ENCODE measurements at regions not wholly inside any gene's neighbourhood (a gene's known extent, or its start where the extent isn't known, plus 50 kb on each side); places are given as distances from the start of the nearest gene placed in this dataset.

DNA sequence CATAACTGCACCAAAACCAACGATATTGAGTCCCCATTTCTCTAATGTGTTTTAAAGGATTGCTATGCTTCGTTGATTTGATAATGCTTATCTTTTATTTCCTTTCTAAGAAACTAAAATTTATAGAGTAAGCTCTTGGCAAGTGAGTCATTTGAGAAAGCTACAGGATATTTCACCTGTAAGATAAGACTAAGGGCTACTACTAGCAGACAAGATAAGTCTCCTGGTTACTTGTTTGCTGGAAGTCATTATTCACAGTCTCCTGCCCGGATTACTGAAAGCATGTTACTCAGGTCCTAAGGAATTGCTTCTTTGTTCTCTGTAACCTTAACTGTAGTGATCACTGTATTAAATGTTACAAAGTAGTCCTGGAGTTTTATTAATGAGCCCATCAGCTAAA, 315.9 kb upstream of the RASA1 start:
- peaks cover 10% of the 10 kb centered on the region for H3K27me3 Mint-ChIP-seq
- H3K4me3 Mint-ChIP-seq = no peak overlapping the region
- no peaks in the 10 kb centered on the region for H3K4me1 Mint-ChIP-seq (ENCODE audit: low read depth)
- CTCF ChIA-PET = no interaction called here
- ATAC-seq (no peak), DNase-seq (no peak)
- no peak overlapping the region for H3K27ac Mint-ChIP-seq
- no peaks in the 10 kb centered on the region for H3K36me3 Mint-ChIP-seq (ENCODE audit: low read depth)
- TF ChIP-seq, protein P1, sequence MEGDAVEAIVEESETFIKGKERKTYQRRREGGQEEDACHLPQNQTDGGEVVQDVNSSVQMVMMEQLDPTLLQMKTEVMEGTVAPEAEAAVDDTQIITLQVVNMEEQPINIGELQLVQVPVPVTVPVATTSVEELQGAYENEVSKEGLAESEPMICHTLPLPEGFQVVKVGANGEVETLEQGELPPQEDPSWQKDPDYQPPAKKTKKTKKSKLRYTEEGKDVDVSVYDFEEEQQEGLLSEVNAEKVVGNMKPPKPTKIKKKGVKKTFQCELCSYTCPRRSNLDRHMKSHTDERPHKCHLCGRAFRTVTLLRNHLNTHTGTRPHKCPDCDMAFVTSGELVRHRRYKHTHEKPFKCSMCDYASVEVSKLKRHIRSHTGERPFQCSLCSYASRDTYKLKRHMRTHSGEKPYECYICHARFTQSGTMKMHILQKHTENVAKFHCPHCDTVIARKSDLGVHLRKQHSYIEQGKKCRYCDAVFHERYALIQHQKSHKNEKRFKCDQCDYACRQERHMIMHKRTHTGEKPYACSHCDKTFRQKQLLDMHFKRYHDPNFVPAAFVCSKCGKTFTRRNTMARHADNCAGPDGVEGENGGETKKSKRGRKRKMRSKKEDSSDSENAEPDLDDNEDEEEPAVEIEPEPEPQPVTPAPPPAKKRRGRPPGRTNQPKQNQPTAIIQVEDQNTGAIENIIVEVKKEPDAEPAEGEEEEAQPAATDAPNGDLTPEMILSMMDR (IDR thresholded peaks at IDR 0.05) = no peak
- intact Hi-C loops (cut with micrococcal nuclease) = no loop called here
- H3K9me3 Mint-ChIP-seq = no peaks in the 10 kb centered on the region
- POLR2A ChIA-PET = no interaction called here

DNA sequence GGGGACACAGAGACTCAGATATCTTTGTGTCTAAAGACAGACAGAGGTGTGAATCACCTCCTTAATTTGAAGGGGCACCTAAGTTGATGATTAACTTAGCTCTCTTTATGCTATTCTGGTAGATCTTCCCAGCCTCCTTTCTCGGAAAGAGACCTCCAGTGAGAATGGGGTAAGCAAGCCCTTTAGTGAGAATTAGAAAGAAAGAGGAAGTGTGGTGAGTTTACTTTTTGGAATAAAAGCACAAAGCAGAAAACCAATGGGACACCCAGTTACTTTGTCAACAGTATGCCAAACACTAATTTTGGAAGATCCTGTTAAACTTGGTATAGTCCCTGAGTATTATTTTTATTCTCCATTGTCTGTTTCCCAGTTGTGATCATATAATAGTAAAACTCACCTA, 302.8 kb upstream of the RASA1 start:
- H3K4me3 Mint-ChIP-seq = no peak overlapping the region
- POLR2A ChIA-PET = no interaction called here
- H3K27ac Mint-ChIP-seq = no peak overlapping the region
- DNase-seq (no peak), ATAC-seq (no peak)
- TF ChIP-seq, protein P1 (IDR thresholded peaks at IDR 0.05) = no peak
- no peaks in the 10 kb centered on the region for H3K4me1 Mint-ChIP-seq (ENCODE audit: low read depth)
- H3K27me3 Mint-ChIP-seq = peaks cover 1% of the 10 kb centered on the region
- intact Hi-C loops (cut with micrococcal nuclease) = loop anchor here (5.0 kb wide), 1 partner anchor 83 kb away; no protein-coding TSS in a partner anchor
- CTCF ChIA-PET = no interaction called here
- H3K36me3 Mint-ChIP-seq (ENCODE audit: low read depth) = no peaks in the 10 kb centered on the region
- H3K9me3 Mint-ChIP-seq = no peaks in the 10 kb centered on the region

DNA sequence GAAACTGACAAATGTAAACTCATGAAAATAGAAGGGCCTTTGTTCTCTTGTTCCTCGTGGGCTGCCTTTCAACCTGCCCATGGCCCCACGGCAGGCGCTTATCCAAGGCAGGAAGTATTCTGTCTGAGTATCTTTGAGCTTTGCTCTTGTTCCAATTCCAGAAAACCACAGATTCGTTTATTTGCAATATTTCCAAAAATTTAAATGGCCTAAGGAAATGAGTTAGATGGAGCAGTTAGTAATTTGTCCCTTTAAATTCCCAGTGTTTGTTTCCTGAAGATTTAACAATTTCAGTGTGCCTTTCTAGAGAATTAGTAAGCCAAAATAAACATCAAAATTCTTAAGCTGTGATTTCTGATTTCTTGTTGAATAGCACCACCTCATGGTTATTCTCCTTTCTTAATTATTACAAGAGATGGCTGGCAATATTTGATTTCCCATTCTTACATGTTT, 299.4 kb upstream of the RASA1 start:
- H3K4me3 Mint-ChIP-seq = no peak overlapping the region
- H3K27me3 Mint-ChIP-seq = peaks cover 1% of the 10 kb centered on the region
- intact Hi-C loops (cut with micrococcal nuclease) = loop anchor here (5.0 kb wide), 1 partner anchor 86 kb away; no protein-coding TSS in a partner anchor
- DNase-seq = no peak
- CTCF ChIA-PET = interaction anchor here (0.7 to 5.1 kb wide), 14 partner anchors 9 to 289 kb away, joined by 3 to 45 read pairs (median 4); no protein-coding TSS in a partner anchor
- H3K36me3 Mint-ChIP-seq (ENCODE audit: low read depth) = no peaks in the 10 kb centered on the region
- no peak for ATAC-seq
- H3K27ac Mint-ChIP-seq = no peak overlapping the region
- TF ChIP-seq, protein P1 (IDR thresholded peaks at IDR 0.05) = peak; percentile 50
- POLR2A ChIA-PET = no interaction called here
- no peaks in the 10 kb centered on the region for H3K9me3 Mint-ChIP-seq
- H3K4me1 Mint-ChIP-seq (ENCODE audit: low read depth) = peaks cover 7% of the 10 kb centered on the region

DNA sequence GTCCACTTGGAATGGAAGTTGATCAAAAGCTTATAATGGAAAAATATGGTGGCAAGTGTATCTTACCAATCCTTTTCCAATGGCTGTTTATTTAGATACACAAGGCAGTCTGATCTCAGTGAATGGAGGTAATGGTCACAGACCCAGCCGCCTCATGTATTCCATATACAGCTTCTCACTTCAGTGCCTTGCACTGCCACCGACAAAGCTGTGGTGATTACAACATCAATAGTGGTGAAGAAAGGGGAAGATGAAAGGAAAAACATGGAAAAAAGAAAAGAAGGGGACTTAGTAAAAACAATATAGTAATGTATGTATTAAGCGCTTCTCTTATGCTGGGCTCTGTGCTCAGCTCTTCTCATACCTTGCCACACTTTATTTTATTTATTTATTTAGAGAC, 297.3 kb upstream of the RASA1 start:
- peaks cover 1% of the 10 kb centered on the region for H3K27me3 Mint-ChIP-seq
- H3K27ac Mint-ChIP-seq = no peak overlapping the region
- H3K9me3 Mint-ChIP-seq = no peaks in the 10 kb centered on the region
- ATAC-seq (no peak), DNase-seq (no peak)
- no peaks in the 10 kb centered on the region for H3K36me3 Mint-ChIP-seq (ENCODE audit: low read depth)
- H3K4me3 Mint-ChIP-seq = no peak overlapping the region
- peaks cover 7% of the 10 kb centered on the region for H3K4me1 Mint-ChIP-seq (ENCODE audit: low read depth)
- intact Hi-C loops (cut with micrococcal nuclease) = no loop called here
- CTCF ChIA-PET = interaction anchor here (0.6 to 5.1 kb wide), 2 partner anchors 32 to 90 kb away, joined by 3 to 45 read pairs; no protein-coding TSS in a partner anchor
- POLR2A ChIA-PET = no interaction called here
- TF ChIP-seq, protein P1 (IDR thresholded peaks at IDR 0.05) = no peak

DNA sequence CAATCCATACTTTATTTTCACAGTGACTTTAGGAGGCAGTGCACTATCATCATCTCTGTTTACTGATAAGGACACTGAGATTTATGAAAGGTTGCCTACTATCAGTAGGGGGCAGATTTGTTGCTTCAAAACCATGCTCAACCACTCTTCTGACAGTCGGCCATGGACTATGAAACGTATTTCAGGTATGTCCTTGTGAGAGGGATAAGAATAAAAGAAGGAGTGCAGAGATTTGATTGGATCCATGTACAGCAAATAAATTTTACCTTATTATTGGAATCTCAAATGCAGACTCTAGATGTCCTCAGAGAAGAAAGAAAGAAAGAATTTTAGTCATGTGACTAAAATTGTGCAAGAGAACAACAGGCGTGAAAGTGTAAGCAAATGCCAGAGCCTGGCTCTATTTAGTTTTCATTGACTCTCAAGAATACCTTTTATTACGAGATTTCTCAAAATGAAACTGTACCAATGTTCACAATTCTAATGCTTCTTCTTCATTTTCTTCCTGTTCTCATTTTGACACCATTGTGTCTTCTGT, 296.6 kb upstream of the RASA1 start:
- intact Hi-C loops (cut with micrococcal nuclease) = no loop called here
- ATAC-seq = no peak
- CTCF ChIA-PET = interaction anchor here (5.1 kb wide), 1 partner anchor 91 kb away, joined by 45 read pairs; no protein-coding TSS in a partner anchor
- Mint-ChIP-seq H3K27me3 (peaks cover 4% of the 10 kb centered on the region), H3K4me1 (ENCODE audit: low read depth) (peaks cover 7% of the 10 kb centered on the region), H3K27ac (no peak overlapping the region), H3K9me3 (no peaks in the 10 kb centered on the region), H3K36me3 (ENCODE audit: low read depth) (no peaks in the 10 kb centered on the region), H3K4me3 (no peak overlapping the region)
- DNase-seq = no peak
- TF ChIP-seq, protein P1 (IDR thresholded peaks at IDR 0.05) = peak; percentile 12
- POLR2A ChIA-PET = no interaction called here
